ENCODE measurements at regions not wholly inside any gene's neighbourhood (a gene's known extent, or its start where the extent isn't known, plus 50 kb on each side); places are given as distances from the start of the nearest gene placed in this dataset.
"Not testable (repeated sequence)": the region's sequence is repeated elsewhere in the genome, so short reads cannot be mapped to it uniquely, and the experiment has no call there.

DNA sequence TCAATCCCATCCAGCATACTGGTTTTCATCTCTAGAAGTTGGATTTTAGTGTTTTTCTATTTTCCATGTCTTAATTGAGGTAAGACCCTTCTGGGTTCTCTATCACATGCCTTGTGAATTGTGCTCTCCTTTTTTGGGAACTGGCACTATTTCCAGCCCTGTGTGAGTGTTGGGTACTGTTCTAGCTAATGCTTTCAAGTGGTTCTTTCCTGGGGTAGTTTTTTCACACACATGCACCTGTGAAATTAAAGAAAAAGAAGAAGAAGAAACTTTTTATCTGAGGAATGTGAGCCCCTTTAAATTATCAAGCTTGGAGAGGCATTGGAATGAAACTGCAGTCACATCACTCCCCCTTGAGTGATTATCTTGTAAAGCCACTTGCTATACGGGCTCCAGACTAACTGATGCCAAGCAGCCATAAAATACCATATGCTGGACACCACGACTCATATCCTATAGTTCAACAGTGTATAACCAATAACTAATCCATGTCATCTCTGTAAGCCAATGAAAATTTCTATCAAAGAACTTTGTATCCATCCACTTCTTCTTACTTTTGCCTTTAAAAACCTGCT lies 102.4 kb downstream of the FAM72B start:
- TF ChIP-seq L3MBTL2 (conservative IDR thresholded peaks at IDR 0.05); ARNT (IDR thresholded peaks at IDR 0.05); FOXK2 (IDR thresholded peaks at IDR 0.05): not testable (repeated sequence)

All from HEK293T (cell line).